OCI-LY1 (cell line): ENCODE measurements at regions not wholly inside any gene's neighbourhood (a gene's known extent, or its start where the extent isn't known, plus 50 kb on each side); places are given as distances from the start of the nearest gene placed in this dataset.

Experiments
- H2AFZ ChIP-seq: fragments of 200-600 bp; sonication (generic), shearing (Covaris generic); 2 replicates; pipeline ENCODE4 v1.6.0; 2014; ENCODE audit warnings: antibody characterized with exemption, mild to moderate bottlenecking, low read length
- H3F3A ChIP-seq: fragments of 200-600 bp; sonication (generic), shearing (Covaris generic); 2 replicates; pipeline ENCODE4 v1.6.0; 2014; ENCODE audit warnings: mild to moderate bottlenecking, antibody characterized with exemption, low read length, moderate library complexity; ENCODE audit not compliant: insufficient read depth
- H3K27ac ChIP-seq: fragments of 200-600 bp; sonication (generic); 2 replicates; pipeline ENCODE4 v1.5.1; 2014; ENCODE audit warnings: low read length, mixed run types, mild to moderate bottlenecking, low read depth; ENCODE audit not compliant: poor library complexity, severe bottlenecking
- H3K27me3 ChIP-seq: fragments of 200-600 bp; sonication (generic); 2 replicates; pipeline ENCODE4 v1.6.0; 2014; ENCODE audit warnings: antibody characterized with exemption, mild to moderate bottlenecking, low read length, moderate library complexity; ENCODE audit not compliant: insufficient read depth
- H3K36me3 ChIP-seq: fragments of 200-600 bp; sonication (generic); 2 replicates; pipeline ENCODE4 v1.6.1; 2014; ENCODE audit warnings: mild to moderate bottlenecking, antibody characterized with exemption, low read length, moderate library complexity, mixed read lengths; ENCODE audit not compliant: insufficient read depth
- H3K4me1 ChIP-seq: fragments of 200-600 bp; sonication (generic); 2 replicates; pipeline ENCODE4 v1.5.1; 2014; ENCODE audit warnings: mild to moderate bottlenecking, low read length, moderate library complexity; ENCODE audit not compliant: insufficient read depth, severe bottlenecking
- H3K4me2 ChIP-seq: fragments of 200-600 bp; sonication (generic), shearing (Covaris generic); 2 replicates; pipeline ENCODE4 v1.6.1; 2014; ENCODE audit warnings: low read length
- H3K4me3 ChIP-seq: fragments of 200-600 bp; sonication (generic); 2 replicates; pipeline ENCODE4 v1.5.1; 2014; ENCODE audit warnings: low read length, low read depth, mild to moderate bottlenecking, mixed read lengths; ENCODE audit not compliant: poor library complexity, severe bottlenecking
- H3K79me2 ChIP-seq: fragments of 200-600 bp; shearing (Covaris generic); 2 replicates; pipeline ENCODE4 v1.6.1; 2016; ENCODE audit warnings: mixed run types, low read length, mixed read lengths; ENCODE audit not compliant: insufficient read depth
- H3K9ac ChIP-seq: fragments of 200-600 bp; sonication (generic), shearing (Covaris generic); 2 replicates; pipeline ENCODE4 v1.6.1; 2014; ENCODE audit warnings: mild to moderate bottlenecking, low read length, mixed read lengths
- H3K9me2 ChIP-seq: fragments of 200-600 bp; sonication (generic), shearing (Covaris generic); 2 replicates; pipeline ENCODE4 v1.6.1; 2014; ENCODE audit warnings: low read depth, mild to moderate bottlenecking, low read length, mixed read lengths
- H3K9me3 ChIP-seq: fragments of 200-600 bp; shearing (Covaris generic); 2 replicates; pipeline ENCODE4 v1.6.1; 2014; ENCODE audit warnings: low read length, mixed read lengths
- H4K20me1 ChIP-seq: fragments of 200-600 bp; sonication (generic), shearing (Covaris generic); 2 replicates; pipeline ENCODE4 v1.6.0; 2016; ENCODE audit warnings: mild to moderate bottlenecking, low read length; ENCODE audit not compliant: insufficient read depth
- CTCF ChIP-seq: fragments of 200-600 bp; sonication (generic), shearing (Covaris generic); IDR thresholded peaks from 2 replicates; pipeline ENCODE4 v1.5.1; 2017; ENCODE audit warnings: mild to moderate bottlenecking, antibody characterized with exemption, low read length, moderate library complexity, mixed read lengths
- EZH2 ChIP-seq: fragments of 200-600 bp; sonication (generic), shearing (Covaris generic); IDR thresholded peaks from 2 replicates; pipeline ENCODE4 v1.8.0; 2017; ENCODE audit warnings: borderline replicate concordance, mixed run types, mild to moderate bottlenecking, antibody characterized with exemption, low read length, moderate library complexity, mixed read lengths

DNA sequence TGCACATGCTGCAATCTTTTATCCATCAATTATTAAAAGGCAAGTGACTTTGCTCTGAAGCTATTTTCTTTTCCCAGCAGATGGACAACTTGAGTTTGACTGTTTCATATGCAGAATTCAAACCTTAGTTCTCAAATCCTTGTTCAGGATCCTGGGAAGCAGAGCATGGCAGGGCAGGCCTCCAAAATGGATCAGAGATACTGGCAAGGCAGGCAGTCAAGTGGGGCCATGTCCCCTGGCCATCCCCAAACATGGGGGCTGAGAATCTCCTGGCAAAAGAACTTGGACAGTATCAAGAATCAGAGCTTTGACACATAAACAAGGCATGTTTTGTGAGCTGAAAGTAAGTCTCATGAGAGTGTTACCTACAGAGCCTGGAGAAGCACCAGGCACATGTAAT, 122.9 kb upstream of the CTNNB1 start:
- no peaks in the 10 kb centered on the region for H3K36me3 ChIP-seq
- no peaks in the 10 kb centered on the region for H3K9me3 ChIP-seq
- no peaks in the 10 kb centered on the region for H3K27me3 ChIP-seq
- H3K79me2 ChIP-seq = no peaks in the 10 kb centered on the region
- H4K20me1 ChIP-seq = no peaks in the 10 kb centered on the region
- no peak overlapping the region for H3K9ac ChIP-seq
- no peaks in the 10 kb centered on the region for H3K9me2 ChIP-seq
- H3K4me3 ChIP-seq = no peak overlapping the region
- H3F3A ChIP-seq = no peaks in the 10 kb centered on the region
- no peak for TF ChIP-seq CTCF
- TF ChIP-seq EZH2 = no peak
- H3K27ac ChIP-seq = no peak overlapping the region
- no peak overlapping the region for H3K4me2 ChIP-seq
- no peaks in the 10 kb centered on the region for H3K4me1 ChIP-seq
- H2AFZ ChIP-seq = no peak overlapping the region

DNA sequence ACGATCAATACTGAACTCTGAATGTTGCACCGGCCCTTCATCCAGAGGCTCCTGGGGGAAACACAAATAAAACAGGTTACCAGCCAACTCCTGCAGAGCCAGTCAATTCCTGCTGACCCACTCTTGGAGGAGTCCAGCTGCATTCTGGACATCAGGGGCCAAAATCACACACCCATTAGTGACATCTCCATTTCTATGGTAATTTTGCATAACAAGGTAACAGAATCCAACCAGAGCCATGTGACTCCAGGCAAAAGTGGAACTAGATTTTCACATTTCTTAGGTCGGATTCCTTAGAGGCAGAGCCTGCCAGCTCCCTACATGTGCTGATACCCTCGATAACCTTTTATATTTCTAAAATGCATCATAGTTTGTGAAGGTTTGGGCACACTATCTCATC, 119.2 kb upstream of the CTNNB1 start:
- H3K4me2 ChIP-seq = no peak overlapping the region
- H3K27me3 ChIP-seq = no peaks in the 10 kb centered on the region
- no peaks in the 10 kb centered on the region for H3K9me3 ChIP-seq
- H3K27ac ChIP-seq = no peak overlapping the region
- no peak overlapping the region for H3K9ac ChIP-seq
- no peaks in the 10 kb centered on the region for H4K20me1 ChIP-seq
- H3K4me1 ChIP-seq = no peaks in the 10 kb centered on the region
- H3K4me3 ChIP-seq = no peak overlapping the region
- no peak for TF ChIP-seq EZH2
- TF ChIP-seq CTCF = no peak
- no peak overlapping the region for H2AFZ ChIP-seq
- H3F3A ChIP-seq = no peaks in the 10 kb centered on the region
- H3K9me2 ChIP-seq = no peaks in the 10 kb centered on the region
- H3K79me2 ChIP-seq = no peaks in the 10 kb centered on the region
- no peaks in the 10 kb centered on the region for H3K36me3 ChIP-seq

DNA sequence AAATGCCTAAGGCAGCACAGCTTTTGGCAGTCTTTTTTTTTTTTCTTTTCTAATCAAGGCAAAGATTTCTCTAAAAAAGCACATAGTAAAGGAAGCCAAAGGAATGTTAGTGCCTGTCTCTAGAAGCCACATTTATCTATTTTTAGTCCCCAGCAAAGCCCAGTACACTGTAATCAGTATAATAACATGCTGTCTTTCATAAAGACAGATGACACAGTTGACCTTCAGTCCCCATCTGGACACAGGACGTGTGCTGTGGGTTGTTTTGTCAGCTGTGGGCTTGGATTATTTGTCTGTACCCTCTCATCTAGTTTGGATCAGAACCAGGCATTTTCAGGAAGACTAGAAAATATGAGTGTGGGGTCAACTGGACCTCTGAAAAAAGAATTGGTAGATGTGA, 110.4 kb upstream of the CTNNB1 start:
- Histone ChIP-seq H3K9me2 (no peaks in the 10 kb centered on the region), H3K9ac (no peak overlapping the region), H3K4me1 (peaks cover 11% of the 10 kb centered on the region), H3K4me2 (no peak overlapping the region), H3K9me3 (no peaks in the 10 kb centered on the region), H3K79me2 (no peaks in the 10 kb centered on the region), H3K4me3 (no peak overlapping the region), H3K36me3 (no peaks in the 10 kb centered on the region), H4K20me1 (no peaks in the 10 kb centered on the region), H3K27ac (no peak overlapping the region), H3F3A (no peaks in the 10 kb centered on the region), H3K27me3 (no peaks in the 10 kb centered on the region), H2AFZ (no peak overlapping the region)
- TF ChIP-seq CTCF = no peak
- no peak for TF ChIP-seq EZH2
